GM12878 (cell line): ENCODE measurements at regions not wholly inside any gene's neighbourhood (a gene's known extent, or its start where the extent isn't known, plus 50 kb on each side); places are given as distances from the start of the nearest gene placed in this dataset.
"Not testable (repeated sequence)": the region's sequence is repeated elsewhere in the genome, so short reads cannot be mapped to it uniquely, and the experiment has no call there.

Source experiments
- ATAC-seq: fragments of 200-7000 bp; cut with Tn5 transposase; 3 replicates; pipeline ENCODE4 v1.9.1; 2020; ENCODE audit warnings: mild to moderate bottlenecking, moderate library complexity
- BruUV-seq: library from RNA; stranded (reverse); fragments of 400-500 nt; replicated peaks from 2 replicates; lab custom pipeline; 2021; lab: Mats Ljungman, UMichigan
- CTCF ChIA-PET: fragments of 300-600 bp; sonication (Branson Sonifier 250); formaldehyde crosslinking; extraction: SDS; loops from one replicate; lab custom pipeline; 2021; ENCODE audit warnings: inconsistent platforms; lab: Yijun Ruan, JAX
- POLR2A ChIA-PET: fragments of 350-600 bp; formaldehyde crosslinking; extraction: SDS; loops from one replicate; lab custom pipeline; 2021; ENCODE audit warnings: inconsistent platforms; lab: Charles Lee
- RAD21 ChIA-PET: fragments of 300-600 bp; sonication (Branson Sonifier 250); formaldehyde crosslinking; loops from one replicate; lab custom pipeline; 2023; ENCODE audit warnings: antibody characterized with exemption; ENCODE audit not compliant: unreplicated experiment; lab: Charles Lee
- SMC1A ChIA-PET: fragments of 300-600 bp; sonication (Branson Sonifier 250); formaldehyde crosslinking; loops from one replicate; lab custom pipeline; 2023; ENCODE audit not compliant: unreplicated experiment, uncharacterized antibody; lab: Charles Lee
- DNase-seq: peaks from one replicate; pipeline ENCODE4 v3.0.0-alpha.2; 2011; ENCODE audit warnings: low read depth, low spot score
- FAIRE-seq: peaks from 3 replicates; lab custom pipeline; 2011; peaks lifted over from hg19 to GRCh38; lab: Jason Lieb, UNC
- H2AFZ ChIP-seq: 2 replicates; pipeline ENCODE4 v1.6.0; 2011; ENCODE audit warnings: low read depth, low read length, control low read depth; ENCODE audit not compliant: control insufficient read depth
- H3K27ac ChIP-seq: 2 replicates; pipeline ENCODE4 v1.5.1; 2011; ENCODE audit warnings: control low read depth; ENCODE audit not compliant: control insufficient read depth, insufficient read depth
- H3K27me3 ChIP-seq, 2 experiments: replicated peaks in 1 of 2; 2 replicates each; pipeline versions ENCODE4 v1.6.0 to v1.6.1; 2011; ENCODE audit warnings: low read length in 1 of 2; ENCODE audit not compliant: control insufficient read depth in 2 of 2, insufficient read depth in 2 of 2
- H3K36me3 ChIP-seq, 2 experiments: 2 replicates each; pipeline ENCODE4 v1.5.1; 2011; ENCODE audit warnings: low read length in 1 of 2; ENCODE audit not compliant: control insufficient read depth in 2 of 2, insufficient read depth in 2 of 2
- H3K4me1 ChIP-seq: 2 replicates; pipeline ENCODE4 v1.6.1; 2011; ENCODE audit warnings: mild to moderate bottlenecking, low read length, moderate library complexity, mixed read lengths; ENCODE audit not compliant: control insufficient read depth, insufficient read depth
- H3K4me2 ChIP-seq: 2 replicates; pipeline ENCODE4 v1.6.0; 2011; ENCODE audit warnings: control low read depth; ENCODE audit not compliant: control insufficient read depth, insufficient read depth
- H3K4me3 ChIP-seq: fragments of 200-600 bp; sonication (generic); 2 replicates; pipeline ENCODE4 v1.5.1; 2016
- H3K79me2 ChIP-seq: 2 replicates; pipeline ENCODE4 v1.6.0; 2011; ENCODE audit warnings: low read length; ENCODE audit not compliant: control insufficient read depth, insufficient read depth
- H3K9ac ChIP-seq: 2 replicates; pipeline ENCODE4 v1.8.0; 2011; ENCODE audit warnings: low read length, control low read depth, mixed read lengths; ENCODE audit not compliant: control insufficient read depth, insufficient read depth
- H3K9me3 ChIP-seq: replicated peaks from 3 replicates; pipeline ENCODE4 v1.5.1; 2011; ENCODE audit warnings: mild to moderate bottlenecking, low read length; ENCODE audit not compliant: control insufficient read depth, insufficient read depth
- H4K20me1 ChIP-seq: 2 replicates; pipeline ENCODE4 v1.6.0; 2011; ENCODE audit not compliant: control insufficient read depth, insufficient read depth
- FOXK2 ChIP-seq: fragments of 450-650 bp; IDR thresholded peaks from 2 replicates; pipeline ENCODE4 v1.6.1; 2017; ENCODE audit warnings: mild to moderate bottlenecking, moderate library complexity
- HDAC6 ChIP-seq: fragments of 200-600 bp; sonication (generic); IDR thresholded peaks from one replicate; pipeline ENCODE4 v1.8.0; 2017; ENCODE audit warnings: antibody characterized with exemption; ENCODE audit not compliant: unreplicated experiment
- IRF3 ChIP-seq: fragments of 450-650 bp; IDR thresholded peaks from 2 replicates; pipeline ENCODE4 v1.6.1; 2014; ENCODE audit warnings: mild to moderate bottlenecking
- IRF5 ChIP-seq: fragments of 450-650 bp; IDR thresholded peaks from 2 replicates; pipeline ENCODE4 v1.6.1; 2017; ENCODE audit warnings: borderline replicate concordance
- MLLT1 ChIP-seq: fragments of 450-650 bp; IDR thresholded peaks from 2 replicates; pipeline ENCODE4 v1.6.1; 2016; ENCODE audit warnings: mild to moderate bottlenecking
- PAX5 ChIP-seq: IDR thresholded peaks from 2 replicates; pipeline ENCODE4 v1.6.1; 2011; ENCODE audit warnings: low read depth, low read length, borderline replicate concordance
- RAD21 ChIP-seq: IDR thresholded peaks from 2 replicates; pipeline ENCODE4 v1.6.1; 2011; ENCODE audit warnings: mild to moderate bottlenecking, low read depth, low read length, moderate library complexity; ENCODE audit not compliant: insufficient read depth
- RAD51 ChIP-seq: fragments of 450-650 bp; IDR thresholded peaks from 2 replicates; pipeline ENCODE4 v1.6.1; 2016; ENCODE audit warnings: moderate library complexity, mild to moderate bottlenecking, inconsistent platforms
- RBBP5 ChIP-seq: fragments of 200-600 bp; sonication (generic); conservative IDR thresholded peaks from 2 replicates; pipeline ENCODE4 v1.6.1; 2016
- SPI1 ChIP-seq: IDR thresholded peaks from 2 replicates; pipeline ENCODE4 v1.6.1; 2011; ENCODE audit warnings: low read depth, mild to moderate bottlenecking, low read length, moderate library complexity, borderline replicate concordance; ENCODE audit not compliant: insufficient read depth
- SREBF1 ChIP-seq: IDR thresholded peaks from 2 replicates; pipeline ENCODE4 v1.6.1; 2012; ENCODE audit warnings: mild to moderate bottlenecking, low read length
- ZNF592 ChIP-seq: fragments of 450-650 bp; IDR thresholded peaks from 2 replicates; pipeline ENCODE4 v1.6.1; 2017; ENCODE audit warnings: mild to moderate bottlenecking, moderate library complexity
- WGBS: methylation state at CpG from one replicate; pipeline ENCODE4 v1.1.6; 2016; ENCODE audit warnings: low lambda C conversion rate; ENCODE audit not compliant: insufficient replicate concordance, insufficient coverage; ENCODE audit errors: missing lambda C conversion rate; 5-methylcytosine and 5-hydroxymethylcytosine counted together
- in situ Hi-C: fragments of 300-500 bp; cut with MboI; formaldehyde crosslinking; loops from 9 replicates; pipeline ENCODE4 v1.14.3; 2018; ENCODE audit warnings: mixed read lengths
- intact Hi-C: fragments of 100-400 bp; cut with micrococcal nuclease; formaldehyde crosslinking; loops from one replicate; pipeline ENCODE4 v1.14.2; 2022; ENCODE audit not compliant: unreplicated experiment

GRCh38 chr11:83389975-83390374, 103.8 kb upstream of the CCDC90B start (continued):
- TF ChIP-seq ZNF592, result no peak
- no peak for TF ChIP-seq RBBP5
- TF ChIP-seq PAX5, result no peak
- no peak for TF ChIP-seq RAD51
- TF ChIP-seq FOXK2, result no peak
- no peak for TF ChIP-seq HDAC6
- TF ChIP-seq MLLT1, result no peak
- TF ChIP-seq SREBF1, result no peak
- no peak for TF ChIP-seq IRF3
- TF ChIP-seq RAD21, result no peak
- TF ChIP-seq SPI1, result no peak
- TF ChIP-seq IRF5, result no peak

- H2AFZ ChIP-seq, BruUV-seq, RAD21 ChIA-PET, H3K4me1 ChIP-seq, DNase-seq, H3K79me2 ChIP-seq, H3K9ac ChIP-seq, H3K4me3 ChIP-seq, POLR2A ChIA-PET, FAIRE-seq, intact Hi-C loops, H3K4me2 ChIP-seq, H4K20me1 ChIP-seq, CTCF ChIA-PET, H3K27ac ChIP-seq, H3K27me3 ChIP-seq, H3K9me3 ChIP-seq, H3K36me3 ChIP-seq, in situ Hi-C loops, ATAC-seq: not testable (repeated sequence)
- SMC1A ChIA-PET, result interaction anchor here (1.4 kb wide), 1 partner anchor 27 kb away, joined by 3 read pairs; no protein-coding TSS in a partner anchor
- WGBS, result 0% methylated on average over 1 of the region's 1 CpG
Measured at GRCh38 chr11:83383838-83384237, 97.7 kb upstream of the CCDC90B start.
